CD4-positive, alpha-beta T cell treated with Interleukin-4 for 1 hour (primary cell): ENCODE measurements at regions not wholly inside any gene's neighbourhood (a gene's known extent, or its start where the extent isn't known, plus 50 kb on each side); places are given as distances from the start of the nearest gene placed in this dataset.

Experiments used
- DNase-seq, 2 donors: peaks; one replicate each; pipeline ENCODE4 v3.0.0-alpha.2; 2020 to 2022

GRCh38 chr6:139839506-139840156 lies 465.2 kb upstream of the CITED2 start:
- DNase-seq: peak; percentile 4 to 74

- no peak for DNase-seq
Measured at GRCh38 chr6:139834232-139834631, 459.8 kb upstream of the CITED2 start.

GRCh38 chr6:139833592-139833991 lies 459.1 kb upstream of the CITED2 start:
- DNase-seq: no peak

GRCh38 chr6:139832493-139833305 lies 458.3 kb upstream of the CITED2 start:
- DNase-seq: no peak

GRCh38 chr6:139829576-139829975 lies 455.1 kb upstream of the CITED2 start:
- no peak for DNase-seq

GRCh38 chr6:139828751-139829519 lies 454.5 kb upstream of the CITED2 start:
- DNase-seq: no peak

- no peak for DNase-seq
Measured at GRCh38 chr6:139825935-139826374, 451.5 kb upstream of the CITED2 start.

- DNase-seq: no peak
Measured at GRCh38 chr6:139824864-139825263, 450.4 kb upstream of the CITED2 start.

- DNase-seq: no peak
Measured at GRCh38 chr6:139823808-139824126, 449.3 kb upstream of the CITED2 start.

- DNase-seq: no peak
Measured at GRCh38 chr6:139823099-139823807, 448.8 kb upstream of the CITED2 start.

- DNase-seq: no peak
Measured at GRCh38 chr6:139821676-139822223, 447.3 kb upstream of the CITED2 start.

GRCh38 chr6:139820210-139820609 lies 445.8 kb upstream of the CITED2 start:
- no peak for DNase-seq

GRCh38 chr6:139819776-139820175 lies 445.3 kb upstream of the CITED2 start:
- no peak for DNase-seq

GRCh38 chr6:139812939-139813338 lies 438.5 kb upstream of the CITED2 start:
- DNase-seq: no peak

GRCh38 chr6:139801571-139802321 lies 427.3 kb upstream of the CITED2 start:
- DNase-seq: no peak

GRCh38 chr6:139800837-139801236 lies 426.4 kb upstream of the CITED2 start:
- no peak for DNase-seq

- no peak for DNase-seq
Measured at GRCh38 chr6:139790527-139790926, 416.1 kb upstream of the CITED2 start.

GRCh38 chr6:139784222-139784769 lies 409.8 kb upstream of the CITED2 start:
- DNase-seq: no peak

GRCh38 chr6:139779988-139780774 lies 405.7 kb upstream of the CITED2 start:
- no peak for DNase-seq

- no peak for DNase-seq
Measured at GRCh38 chr6:139778688-139779087, 404.2 kb upstream of the CITED2 start.

- DNase-seq: no peak
Measured at GRCh38 chr6:139778106-139778505, 403.7 kb upstream of the CITED2 start.
